SK-N-SH (cell line): ENCODE measurements at regions not wholly inside any gene's neighbourhood (a gene's known extent, or its start where the extent isn't known, plus 50 kb on each side); places are given as distances from the start of the nearest gene placed in this dataset.

Experiments
- CTCF ChIA-PET: fragments of 300-600, 350-600 bp; formaldehyde crosslinking; extraction: SDS; loops from one replicate; lab custom pipeline; 2021; lab: Yijun Ruan, JAX
- POLR2A ChIA-PET: fragments of 350-600 bp; sonication (Branson Sonifier 250); formaldehyde crosslinking; extraction: SDS; loops from one replicate; lab custom pipeline; 2020; ENCODE audit warnings: antibody characterized with exemption, inconsistent platforms; lab: Yijun Ruan, JAX
- DNase-seq: peaks from one replicate; pipeline ENCODE4 v3.0.0; 2012
- H2AFZ ChIP-seq: fragments of 200-600 bp; sonication (generic); 2 replicates; pipeline ENCODE4 v1.8.1; 2016; ENCODE audit warnings: antibody characterized with exemption, mild to moderate bottlenecking, low read depth
- H3F3A ChIP-seq: fragments of 200-600 bp; sonication (generic); replicated peaks from 2 replicates; pipeline ENCODE3; 2016; ENCODE audit warnings: antibody characterized with exemption, mild to moderate bottlenecking; ENCODE audit not compliant: insufficient read depth
- H3K27ac ChIP-seq, 2 experiments: fragments of 200-500 bp in 1 of 2; fragments of 200-600 bp in 1 of 2; sonication (Bioruptor generic) in 1 of 2; sonication (generic), shearing (Covaris generic) in 1 of 2; 2 replicates each; pipeline versions ENCODE4 v1.5.1 to v1.6.1; 2014 to 2016; ENCODE audit warnings: low read depth in 2 of 2, inconsistent platforms in 1 of 2, low read length in 1 of 2, mild to moderate bottlenecking in 1 of 2, mixed read lengths in 1 of 2
- H3K27me3 ChIP-seq: fragments of 200-600 bp; sonication (generic), shearing (Covaris generic); 2 replicates; pipeline ENCODE4 v1.6.1; 2016; ENCODE audit warnings: mixed run types; ENCODE audit not compliant: insufficient read depth
- H3K36me3 ChIP-seq, 2 experiments: fragments of 200-500 bp in 1 of 2; fragments of 200-600 bp in 1 of 2; sonication (Bioruptor generic) in 1 of 2; sonication (generic) in 1 of 2; replicated peaks in 1 of 2; 2 replicates each; pipeline versions ENCODE3 to v1.5.1; 2014 to 2016; ENCODE audit warnings: low read length in 1 of 2, mild to moderate bottlenecking in 1 of 2; ENCODE audit not compliant: insufficient read depth in 2 of 2, control insufficient read depth in 1 of 2
- H3K4me1 ChIP-seq, 2 experiments: fragments of 200-500 bp in 1 of 2; fragments of 200-600 bp in 1 of 2; sonication (Bioruptor generic) in 1 of 2; sonication (generic), shearing (Covaris generic) in 1 of 2; 2 replicates each; pipeline versions ENCODE4 v1.5.1 to v1.6.1; 2014 to 2016; ENCODE audit warnings: low read depth in 1 of 2, low read length in 1 of 2, mixed run types in 1 of 2; ENCODE audit not compliant: insufficient read depth in 2 of 2, control insufficient read depth in 1 of 2
- H3K4me2 ChIP-seq: fragments of 200-600 bp; sonication (generic), shearing (Covaris generic); 2 replicates; pipeline ENCODE4 v1.6.1; 2017; ENCODE audit warnings: mixed run types
- H3K4me3 ChIP-seq, 2 experiments: fragments of 200-500 bp in 1 of 2; fragments of 200-600 bp in 1 of 2; sonication (Bioruptor generic) in 1 of 2; sonication (generic), shearing (Covaris generic) in 1 of 2; 2 replicates each; pipeline versions ENCODE4 v1.5.1 to v1.8.1; 2014 to 2016; ENCODE audit warnings: low read depth in 2 of 2, inconsistent platforms in 1 of 2, low read length in 1 of 2, mild to moderate bottlenecking in 1 of 2, mixed read lengths in 1 of 2, moderate library complexity in 1 of 2
- H3K79me2 ChIP-seq: fragments of 200-600 bp; sonication (generic); 2 replicates; pipeline ENCODE4 v1.8.1; 2017; ENCODE audit warnings: mild to moderate bottlenecking; ENCODE audit not compliant: insufficient read depth
- H3K9ac ChIP-seq: fragments of 200-600 bp; sonication (generic); 2 replicates; pipeline ENCODE4 v1.6.1; 2017; ENCODE audit warnings: mixed run types
- H3K9me2 ChIP-seq: fragments of 200-600 bp; sonication (generic); 2 replicates; pipeline ENCODE4 v1.6.1; 2017; ENCODE audit warnings: mixed run types
- H3K9me3 ChIP-seq: fragments of 200-600 bp; sonication (generic); 2 replicates; pipeline ENCODE4 v1.6.1; 2017; ENCODE audit warnings: mixed run types, mild to moderate bottlenecking, moderate library complexity
- H4K20me1 ChIP-seq: fragments of 200-600 bp; sonication (generic); 2 replicates; pipeline ENCODE4 v1.6.1; 2017; ENCODE audit warnings: mild to moderate bottlenecking, mixed run types; ENCODE audit not compliant: insufficient read depth
- CHD2 ChIP-seq: fragments of 150-350 bp; IDR thresholded peaks from 2 replicates; pipeline ENCODE4 v1.6.1; 2018; ENCODE audit warnings: low read length; ENCODE audit not compliant: partially characterized antibody
- ELF1 ChIP-seq: IDR thresholded peaks from 2 replicates; pipeline ENCODE4 v1.4.0; 2012
- EP300 ChIP-seq, 2 experiments: IDR thresholded peaks; 2 replicates each; pipeline versions ENCODE4 v1.4.0 to v1.6.1; 2012; ENCODE audit warnings: borderline replicate concordance in 1 of 2, low read depth in 1 of 2, low read length in 1 of 2
- EZH2phosphoT487 ChIP-seq: fragments of 200-600 bp; sonication (generic); IDR thresholded peaks from 2 replicates; pipeline ENCODE4 v1.6.1; 2017; ENCODE audit warnings: low read depth, mixed run types, mild to moderate bottlenecking, antibody characterized with exemption, moderate library complexity, borderline replicate concordance
- FOSL2 ChIP-seq: IDR thresholded peaks from 2 replicates; pipeline ENCODE4 v1.4.0; 2012; ENCODE audit warnings: low read depth, mild to moderate bottlenecking, moderate library complexity, borderline replicate concordance
- FOXM1 ChIP-seq: IDR thresholded peaks from 2 replicates; pipeline ENCODE4 v1.4.0; 2012; ENCODE audit warnings: low read depth, mild to moderate bottlenecking
- GATA2 ChIP-seq: sonication (generic); formaldehyde crosslinking; IDR thresholded peaks from 2 replicates; pipeline ENCODE4 v1.5.0; 2020; ENCODE audit warnings: mild to moderate bottlenecking, missing genetic modification reagents
- JUND ChIP-seq: IDR thresholded peaks from 2 replicates; pipeline ENCODE4 v1.4.0; 2012
- MEF2A ChIP-seq: IDR thresholded peaks from 2 replicates; pipeline ENCODE4 v1.4.0; 2012; ENCODE audit warnings: low read depth, borderline replicate concordance
- MXI1 ChIP-seq: IDR thresholded peaks from 2 replicates; pipeline ENCODE4 v1.6.1; 2012; ENCODE audit warnings: mild to moderate bottlenecking, low read depth, low read length, improper control_type of control experiment
- NFIC ChIP-seq: IDR thresholded peaks from 2 replicates; pipeline ENCODE4 v1.4.0; 2012; ENCODE audit warnings: borderline replicate concordance
- POLR2AphosphoS5 ChIP-seq: IDR thresholded peaks from 2 replicates; pipeline ENCODE4 v1.6.1; 2012; ENCODE audit warnings: low read depth, low read length
- RAD21 ChIP-seq: IDR thresholded peaks from 2 replicates; pipeline ENCODE4 v1.6.1; 2012; ENCODE audit warnings: mild to moderate bottlenecking, low read length
- RFX5 ChIP-seq: IDR thresholded peaks from 2 replicates; pipeline ENCODE4 v1.6.1; 2012; ENCODE audit warnings: mild to moderate bottlenecking, improper control_type of control experiment, low read length
- RXRA ChIP-seq: IDR thresholded peaks from 2 replicates; pipeline ENCODE4 v1.4.0; 2012; ENCODE audit warnings: low read depth, mild to moderate bottlenecking, borderline replicate concordance
- SIN3A ChIP-seq: IDR thresholded peaks from 2 replicates; pipeline ENCODE4 v1.6.1; 2012; ENCODE audit warnings: low read depth, mild to moderate bottlenecking, low read length, moderate library complexity, borderline replicate concordance
- SMC3 ChIP-seq: IDR thresholded peaks from 2 replicates; pipeline ENCODE4 v1.6.1; 2012; ENCODE audit warnings: low read depth, low read length, improper control_type of control experiment
- TCF12 ChIP-seq: IDR thresholded peaks from 2 replicates; pipeline ENCODE4 v1.4.0; 2012
- TEAD4 ChIP-seq: IDR thresholded peaks from 2 replicates; pipeline ENCODE4 v1.4.0; 2012; ENCODE audit warnings: mild to moderate bottlenecking, borderline replicate concordance; ENCODE audit not compliant: insufficient read depth
- YY1 ChIP-seq: IDR thresholded peaks from 2 replicates; pipeline ENCODE4 v1.4.0; 2012; ENCODE audit warnings: low read depth, mild to moderate bottlenecking
- WGBS: methylation state at CpG from one replicate; pipeline ENCODE4 v1.1.6; 2017; ENCODE audit warnings: low lambda C conversion rate; 5-methylcytosine and 5-hydroxymethylcytosine counted together
- TF ChIP-seq, protein P1 (sequence below): IDR thresholded peaks from 2 replicates; pipeline ENCODE4; 2012
- TF ChIP-seq, protein P2 (sequence below): IDR thresholded peaks from 2 replicates; pipeline ENCODE4 v1.4.0; 2012; ENCODE audit warnings: low read depth, borderline replicate concordance
- TF ChIP-seq, protein P3 (sequence below): IDR thresholded peaks from 2 replicates; pipeline ENCODE4 v1.4.0; 2012; ENCODE audit warnings: low read depth
- TF ChIP-seq, protein P4 (sequence below): IDR thresholded peaks from 2 replicates; pipeline ENCODE4 v1.4.0; 2012; ENCODE audit warnings: low read depth, borderline replicate concordance
- TF ChIP-seq, protein P5 (sequence below): fragments of 200-600 bp; sonication (generic); IDR thresholded peaks from 2 replicates; pipeline ENCODE4 v1.6.1; 2017; ENCODE audit warnings: antibody characterized with exemption, mild to moderate bottlenecking, moderate library complexity
- TF ChIP-seq, protein P6 (sequence below): fragments of 150-350 bp; IDR thresholded peaks from 2 replicates; pipeline ENCODE4 v1.6.1; 2017; ENCODE audit warnings: antibody characterized with exemption, low read length, low read depth, borderline replicate concordance

DNA sequence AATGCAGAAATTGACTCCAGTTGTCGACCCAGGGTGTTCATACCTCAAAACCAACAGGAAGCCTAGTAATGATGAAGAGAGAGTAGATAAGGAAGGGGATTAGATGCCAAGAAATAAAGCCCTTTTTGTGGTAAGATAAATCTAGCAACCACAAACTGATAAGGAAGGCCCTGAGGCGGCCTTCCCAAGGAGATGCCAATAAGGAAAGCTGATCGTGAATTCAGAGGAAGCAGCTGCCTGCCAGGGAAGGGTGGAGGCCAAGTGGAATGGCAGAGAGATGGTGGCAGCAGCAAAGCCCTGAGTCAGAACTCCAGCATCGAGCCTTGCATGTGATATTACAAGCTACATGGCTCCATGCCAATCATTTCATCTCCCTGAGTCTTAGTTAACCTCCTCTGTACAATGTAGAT lies 126.3 kb downstream of the IRS1 start:
- Histone ChIP-seq H3K9me2 (no peaks in the 10 kb centered on the region), H3K27ac (peak overlapping the region; percentile 50 to 63), H3K9ac (no peak overlapping the region), H3K79me2 (no peaks in the 10 kb centered on the region), H3K36me3 (no peaks in the 10 kb centered on the region), H2AFZ (peak overlapping the region; percentile 63; the same call in 1 of the 2 replicates), H3K4me2 (peak overlapping the region; percentile 39), H3K9me3 (no peaks in the 10 kb centered on the region), H3K4me1 (peaks cover 4 to 13% of the 10 kb centered on the region in 2 experiments; a peak in 3 of 4 replicates), H4K20me1 (no peaks in the 10 kb centered on the region), H3K27me3 (no peaks in the 10 kb centered on the region), H3F3A (peaks cover 7% of the 10 kb centered on the region), H3K4me3 (no peak overlapping the region; a peak in 1 of 4 replicates)
- DNase-seq, result no peak
- CTCF ChIA-PET, result interaction anchor here (0.7 kb wide), 1 partner anchor 62 kb away, joined by 3 read pairs; no protein-coding TSS in a partner anchor
- POLR2A ChIA-PET, result no interaction called here
- TF ChIP-seq, protein P1, sequence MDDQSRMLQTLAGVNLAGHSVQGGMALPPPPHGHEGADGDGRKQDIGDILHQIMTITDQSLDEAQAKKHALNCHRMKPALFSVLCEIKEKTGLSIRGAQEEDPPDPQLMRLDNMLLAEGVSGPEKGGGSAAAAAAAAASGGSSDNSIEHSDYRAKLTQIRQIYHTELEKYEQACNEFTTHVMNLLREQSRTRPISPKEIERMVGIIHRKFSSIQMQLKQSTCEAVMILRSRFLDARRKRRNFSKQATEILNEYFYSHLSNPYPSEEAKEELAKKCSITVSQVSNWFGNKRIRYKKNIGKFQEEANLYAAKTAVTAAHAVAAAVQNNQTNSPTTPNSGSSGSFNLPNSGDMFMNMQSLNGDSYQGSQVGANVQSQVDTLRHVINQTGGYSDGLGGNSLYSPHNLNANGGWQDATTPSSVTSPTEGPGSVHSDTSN, result peak; percentile 76
- TF ChIP-seq, protein P2, sequence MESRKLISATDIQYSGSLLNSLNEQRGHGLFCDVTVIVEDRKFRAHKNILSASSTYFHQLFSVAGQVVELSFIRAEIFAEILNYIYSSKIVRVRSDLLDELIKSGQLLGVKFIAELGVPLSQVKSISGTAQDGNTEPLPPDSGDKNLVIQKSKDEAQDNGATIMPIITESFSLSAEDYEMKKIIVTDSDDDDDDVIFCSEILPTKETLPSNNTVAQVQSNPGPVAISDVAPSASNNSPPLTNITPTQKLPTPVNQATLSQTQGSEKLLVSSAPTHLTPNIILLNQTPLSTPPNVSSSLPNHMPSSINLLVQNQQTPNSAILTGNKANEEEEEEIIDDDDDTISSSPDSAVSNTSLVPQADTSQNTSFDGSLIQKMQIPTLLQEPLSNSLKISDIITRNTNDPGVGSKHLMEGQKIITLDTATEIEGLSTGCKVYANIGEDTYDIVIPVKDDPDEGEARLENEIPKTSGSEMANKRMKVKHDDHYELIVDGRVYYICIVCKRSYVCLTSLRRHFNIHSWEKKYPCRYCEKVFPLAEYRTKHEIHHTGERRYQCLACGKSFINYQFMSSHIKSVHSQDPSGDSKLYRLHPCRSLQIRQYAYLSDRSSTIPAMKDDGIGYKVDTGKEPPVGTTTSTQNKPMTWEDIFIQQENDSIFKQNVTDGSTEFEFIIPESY, result 0 out of 2 replicates have a peak, but pooled peaks have one; percentile 38
- no peak for TF ChIP-seq YY1
- peak in 1 of 2 experiments; percentile 78; a peak in 1 of 4 replicates for TF ChIP-seq EP300 (IDR thresholded peaks at IDR 0.05; ENCODE audit: borderline replicate concordance in 1 of 2, low read depth in 1 of 2, low read length in 1 of 2)
- no peak for TF ChIP-seq EZH2phosphoT487
- TF ChIP-seq, protein P3, sequence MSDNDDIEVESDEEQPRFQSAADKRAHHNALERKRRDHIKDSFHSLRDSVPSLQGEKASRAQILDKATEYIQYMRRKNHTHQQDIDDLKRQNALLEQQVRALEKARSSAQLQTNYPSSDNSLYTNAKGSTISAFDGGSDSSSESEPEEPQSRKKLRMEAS, result peak; percentile 44
- TF ChIP-seq MXI1, result no peak
- TF ChIP-seq, protein P4, sequence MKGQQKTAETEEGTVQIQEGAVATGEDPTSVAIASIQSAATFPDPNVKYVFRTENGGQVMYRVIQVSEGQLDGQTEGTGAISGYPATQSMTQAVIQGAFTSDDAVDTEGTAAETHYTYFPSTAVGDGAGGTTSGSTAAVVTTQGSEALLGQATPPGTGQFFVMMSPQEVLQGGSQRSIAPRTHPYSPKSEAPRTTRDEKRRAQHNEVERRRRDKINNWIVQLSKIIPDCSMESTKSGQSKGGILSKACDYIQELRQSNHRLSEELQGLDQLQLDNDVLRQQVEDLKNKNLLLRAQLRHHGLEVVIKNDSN, result no peak
- no peak for TF ChIP-seq POLR2AphosphoS5
- no peak for TF ChIP-seq SMC3
- no peak for TF ChIP-seq ELF1
- peak; percentile 77 for TF ChIP-seq JUND
- peak; percentile 90 for TF ChIP-seq TCF12
- no peak for TF ChIP-seq RAD21
- TF ChIP-seq FOSL2, result peak; percentile 24; the same call in 1 of the 2 replicates
- TF ChIP-seq RFX5, result no peak
- TF ChIP-seq TEAD4, result peak; percentile 75
- TF ChIP-seq RXRA, result peak; percentile 71
- TF ChIP-seq GATA2 (CRISPR knock-in tag), result no peak
- TF ChIP-seq MEF2A, result no peak
- no peak for TF ChIP-seq SIN3A
- TF ChIP-seq, protein P5, sequence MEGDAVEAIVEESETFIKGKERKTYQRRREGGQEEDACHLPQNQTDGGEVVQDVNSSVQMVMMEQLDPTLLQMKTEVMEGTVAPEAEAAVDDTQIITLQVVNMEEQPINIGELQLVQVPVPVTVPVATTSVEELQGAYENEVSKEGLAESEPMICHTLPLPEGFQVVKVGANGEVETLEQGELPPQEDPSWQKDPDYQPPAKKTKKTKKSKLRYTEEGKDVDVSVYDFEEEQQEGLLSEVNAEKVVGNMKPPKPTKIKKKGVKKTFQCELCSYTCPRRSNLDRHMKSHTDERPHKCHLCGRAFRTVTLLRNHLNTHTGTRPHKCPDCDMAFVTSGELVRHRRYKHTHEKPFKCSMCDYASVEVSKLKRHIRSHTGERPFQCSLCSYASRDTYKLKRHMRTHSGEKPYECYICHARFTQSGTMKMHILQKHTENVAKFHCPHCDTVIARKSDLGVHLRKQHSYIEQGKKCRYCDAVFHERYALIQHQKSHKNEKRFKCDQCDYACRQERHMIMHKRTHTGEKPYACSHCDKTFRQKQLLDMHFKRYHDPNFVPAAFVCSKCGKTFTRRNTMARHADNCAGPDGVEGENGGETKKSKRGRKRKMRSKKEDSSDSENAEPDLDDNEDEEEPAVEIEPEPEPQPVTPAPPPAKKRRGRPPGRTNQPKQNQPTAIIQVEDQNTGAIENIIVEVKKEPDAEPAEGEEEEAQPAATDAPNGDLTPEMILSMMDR, result no peak
- TF ChIP-seq, protein P6, sequence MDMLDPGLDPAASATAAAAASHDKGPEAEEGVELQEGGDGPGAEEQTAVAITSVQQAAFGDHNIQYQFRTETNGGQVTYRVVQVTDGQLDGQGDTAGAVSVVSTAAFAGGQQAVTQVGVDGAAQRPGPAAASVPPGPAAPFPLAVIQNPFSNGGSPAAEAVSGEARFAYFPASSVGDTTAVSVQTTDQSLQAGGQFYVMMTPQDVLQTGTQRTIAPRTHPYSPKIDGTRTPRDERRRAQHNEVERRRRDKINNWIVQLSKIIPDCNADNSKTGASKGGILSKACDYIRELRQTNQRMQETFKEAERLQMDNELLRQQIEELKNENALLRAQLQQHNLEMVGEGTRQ, result no peak
- no peak for TF ChIP-seq CHD2
- TF ChIP-seq FOXM1, result peak; percentile 61; the same call in 1 of the 2 replicates
- TF ChIP-seq NFIC, result peak; percentile 96
- WGBS, result 11% methylated on average over 4 of the region's 4 CpGs
